MCF 10A (cell line): ENCODE measurements at regions not wholly inside any gene's neighbourhood (a gene's known extent, or its start where the extent isn't known, plus 50 kb on each side); places are given as distances from the start of the nearest gene placed in this dataset.

Source experiments
- BruUV-seq: library from RNA; stranded (reverse); fragments of 400-500 nt; replicated peaks from 2 replicates; lab custom pipeline; 2021; lab: Mats Ljungman, UMichigan
- CTCF ChIA-PET: fragments of 300-600 bp; sonication (Branson Sonifier 250); formaldehyde crosslinking; extraction: SDS; loops from one replicate; lab custom pipeline; 2021; ENCODE audit warnings: antibody characterized with exemption, inconsistent platforms; lab: Yijun Ruan, JAX
- POLR2A ChIA-PET: fragments of 300-600, 350-650 bp; sonication (Branson Sonifier 250); formaldehyde crosslinking; extraction: SDS; loops from one replicate; lab custom pipeline; 2020; ENCODE audit warnings: antibody characterized with exemption, inconsistent platforms; lab: Yijun Ruan, JAX
- DNase-seq: peaks from one replicate; pipeline ENCODE4 v3.0.0-alpha.2; 2018; ENCODE audit not compliant: unreplicated experiment
- H3K27ac Mint-ChIP-seq: one replicate; pipeline ENCODE4 v1.8.0; 2022; ENCODE audit warnings: mild to moderate bottlenecking, low read depth, mixed read lengths; ENCODE audit not compliant: unreplicated experiment
- H3K27me3 Mint-ChIP-seq: one replicate; pipeline ENCODE4 v1.8.0; 2022; ENCODE audit warnings: mixed read lengths; ENCODE audit not compliant: insufficient read depth, unreplicated experiment
- H3K36me3 Mint-ChIP-seq: one replicate; pipeline ENCODE4 v1.8.0; 2022; ENCODE audit warnings: mild to moderate bottlenecking, moderate library complexity, mixed read lengths; ENCODE audit not compliant: insufficient read depth, unreplicated experiment
- H3K4me1 Mint-ChIP-seq: one replicate; pipeline ENCODE4 v1.8.0; 2022; ENCODE audit warnings: mixed read lengths; ENCODE audit not compliant: insufficient read depth, unreplicated experiment
- H3K4me3 Mint-ChIP-seq: one replicate; pipeline ENCODE4 v1.8.0; 2022; ENCODE audit warnings: mild to moderate bottlenecking, moderate library complexity, mixed read lengths; ENCODE audit not compliant: unreplicated experiment
- H3K9me3 Mint-ChIP-seq: one replicate; pipeline ENCODE4 v1.8.0; 2022; ENCODE audit warnings: mixed read lengths; ENCODE audit not compliant: unreplicated experiment
- CTCF ChIP-seq: fragments of 200-600 bp; IDR thresholded peaks from one replicate; pipeline ENCODE4 v1.8.0; 2022; ENCODE audit warnings: antibody characterized with exemption, mild to moderate bottlenecking; ENCODE audit not compliant: unreplicated experiment
- intact Hi-C: fragments of 100-400 bp; cut with micrococcal nuclease; formaldehyde crosslinking; loops from 2 replicates; pipeline ENCODE4 v1.14.1; 2022

- Mint-ChIP-seq H3K27me3 (peaks cover 18% of the 10 kb centered on the region), H3K27ac (no peak overlapping the region), H3K4me1 (no peaks in the 10 kb centered on the region), H3K36me3 (no peaks in the 10 kb centered on the region), H3K4me3 (no peak overlapping the region), H3K9me3 (no peaks in the 10 kb centered on the region)
- DNase-seq = no peak
- no TSS peak for BruUV-seq
- intact Hi-C loops = no loop called here
- ChIA-PET POLR2A (no interaction called here), CTCF (no interaction called here)
- TF ChIP-seq CTCF = no peak
Observed at GRCh38 chr7:4549681-4550080, 132.4 kb upstream of the FOXK1 start.

GRCh38 chr7:4550117-4550516, 132.0 kb upstream of the FOXK1 start:
- Mint-ChIP-seq H3K4me1 (no peaks in the 10 kb centered on the region), H3K4me3 (no peak overlapping the region), H3K36me3 (no peaks in the 10 kb centered on the region), H3K9me3 (peaks cover under 1% of the 10 kb centered on the region), H3K27me3 (peaks cover 18% of the 10 kb centered on the region), H3K27ac (no peak overlapping the region)
- CTCF ChIA-PET = interaction anchor here (0.7 kb wide), 1 partner anchor 8 kb away, joined by 3 read pairs; no protein-coding TSS in a partner anchor
- no peak for DNase-seq
- POLR2A ChIA-PET = no interaction called here
- intact Hi-C loops = no loop called here
- TF ChIP-seq CTCF = no peak
- BruUV-seq = no TSS peak

GRCh38 chr7:4552985-4553384, 129.1 kb upstream of the FOXK1 start:
- DNase-seq = no peak
- no TSS peak for BruUV-seq
- Mint-ChIP-seq H3K27me3 (peaks cover 32% of the 10 kb centered on the region), H3K27ac (no peak overlapping the region), H3K4me1 (no peaks in the 10 kb centered on the region), H3K9me3 (peaks cover 7% of the 10 kb centered on the region), H3K36me3 (no peaks in the 10 kb centered on the region), H3K4me3 (no peak overlapping the region)
- TF ChIP-seq CTCF = no peak
- intact Hi-C loops = no loop called here
- ChIA-PET POLR2A (no interaction called here), CTCF (no interaction called here)

GRCh38 chr7:4556868-4557793, 125.0 kb upstream of the FOXK1 start:
- Mint-ChIP-seq H3K27ac (no peak overlapping the region), H3K4me3 (no peak overlapping the region), H3K9me3 (peaks cover 7% of the 10 kb centered on the region), H3K4me1 (no peaks in the 10 kb centered on the region), H3K27me3 (peaks cover 51% of the 10 kb centered on the region), H3K36me3 (no peaks in the 10 kb centered on the region)
- no peak for DNase-seq
- no peak for TF ChIP-seq CTCF
- CTCF ChIA-PET = interaction anchor here (1.4 kb wide), 2 partner anchors 10 to 74 kb away, joined by 3 to 5 read pairs; no protein-coding TSS in a partner anchor
- intact Hi-C loops = no loop called here
- POLR2A ChIA-PET = no interaction called here
- BruUV-seq = no TSS peak
